PC-9 (cell line): ENCODE measurements at regions not wholly inside any gene's neighbourhood (a gene's known extent, or its start where the extent isn't known, plus 50 kb on each side); places are given as distances from the start of the nearest gene placed in this dataset.

Source experiments
- CTCF ChIP-seq: fragments of 200-600 bp; sonication (generic); conservative IDR thresholded peaks from 2 replicates; pipeline ENCODE4 v1.6.1; 2017; ENCODE audit warnings: mixed run types, antibody characterized with exemption, mild to moderate bottlenecking, moderate library complexity
- EZH2 ChIP-seq: fragments of 200-600 bp; sonication (generic); IDR thresholded peaks from 2 replicates; pipeline ENCODE4 v1.8.0; 2017; ENCODE audit warnings: antibody characterized with exemption, low read depth

- TF ChIP-seq CTCF: no peak
- no peak for TF ChIP-seq EZH2
These were observed 1096.1 kb upstream of the NXPH2 start for GRCh38 chr2:139876321-139876720.
